Adrenal gland (tissue), 9 donors: ENCODE measurements at regions not wholly inside any gene's neighbourhood (a gene's known extent, or its start where the extent isn't known, plus 50 kb on each side); places are given as distances from the start of the nearest gene placed in this dataset.

Experiments
- DNase-seq, 7 donors: peaks; one replicate each; pipeline ENCODE4 v3.0.0-alpha.2; 2019 to 2020
- H3K27ac ChIP-seq, 5 donors: fragments of 200-600 bp; sonication (generic) in 4 of 5; 1 replicate in 3 of 5; 2 replicates in 2 of 5; pipeline versions ENCODE4 v1.5.1 to v1.8.0; 2016 to 2020; ENCODE audit warnings: mild to moderate bottlenecking in 1 of 5
- H3K27me3 ChIP-seq: fragments of 200-600 bp; 2 replicates; pipeline ENCODE4 v1.8.0; 2021
- H3K36me3 ChIP-seq, 2 donors: fragments of 200-600 bp; replicated peaks in 1 of 2; 1 replicate in 1 of 2; 2 replicates in 1 of 2; pipeline versions ENCODE4 v1.5.1 to v1.8.0; 2018 to 2022
- H3K4me1 ChIP-seq, 2 donors: fragments of 200-600 bp; replicated peaks in 1 of 2; 1 replicate in 1 of 2; 2 replicates in 1 of 2; pipeline versions ENCODE4 v1.5.1 to v1.8.0; 2018 to 2021
- H3K4me3 ChIP-seq, 4 donors: fragments of 200-600 bp; sonication (generic) in 3 of 4; one replicate each; pipeline ENCODE4 v1.5.1; 2016 to 2018
- H3K9me3 ChIP-seq, 3 donors: fragments of 200-600 bp; sonication (generic) in 1 of 3; replicated peaks in 1 of 3; 1 replicate in 2 of 3; 2 replicates in 1 of 3; pipeline versions ENCODE4 v1.5.1 to v1.8.0; 2016 to 2021
- POLR2A ChIP-seq, 2 donors: fragments of 450-650 bp; IDR thresholded peaks; one replicate each; pipeline ENCODE4 v1.6.1; 2017; ENCODE audit warnings: antibody characterized with exemption in 2 of 2, mild to moderate bottlenecking in 2 of 2, moderate library complexity in 1 of 2
- WGBS, 4 donors: extraction: QIAGEN DNeasy Blood & Tissue Kit in 2 of 4; methylation state at CpG; one replicate each; pipeline versions ENCODE4 v1.1.5 to v1.1.7; 2013 to 2017; 5-methylcytosine and 5-hydroxymethylcytosine counted together
- intact Hi-C, 2 donors: fragments of 100-400 bp; cut with DNase I; formaldehyde crosslinking; loops; one replicate each; pipeline versions ENCODE4 v1.14.1 to v1.15.0; 2022 to 2023
- TF ChIP-seq, protein P1 (sequence below), 6 experiments: fragments of 450-650 bp in 4 of 6; fragments of 200-600 bp in 2 of 6; sonication (generic) in 1 of 6; IDR thresholded peaks; 1 replicate in 5 of 6; 2 replicates in 1 of 6; pipeline versions ENCODE4 v1.5.1 to v1.8.0; 2016 to 2021; ENCODE audit warnings: antibody characterized with exemption in 6 of 6, mild to moderate bottlenecking in 2 of 6, moderate library complexity in 1 of 6
- donor health status: healthy with polysubstance abuse.
- donor health status: Bipolar disorder and iron deficiency.
- donor health status: DM: yes; HTN: yes; CAD: no.
- donor health status: DM: no; HTN: no; CAD: no.
- donor health status: DM: no; HTN: no; CAD: no.

DNA sequence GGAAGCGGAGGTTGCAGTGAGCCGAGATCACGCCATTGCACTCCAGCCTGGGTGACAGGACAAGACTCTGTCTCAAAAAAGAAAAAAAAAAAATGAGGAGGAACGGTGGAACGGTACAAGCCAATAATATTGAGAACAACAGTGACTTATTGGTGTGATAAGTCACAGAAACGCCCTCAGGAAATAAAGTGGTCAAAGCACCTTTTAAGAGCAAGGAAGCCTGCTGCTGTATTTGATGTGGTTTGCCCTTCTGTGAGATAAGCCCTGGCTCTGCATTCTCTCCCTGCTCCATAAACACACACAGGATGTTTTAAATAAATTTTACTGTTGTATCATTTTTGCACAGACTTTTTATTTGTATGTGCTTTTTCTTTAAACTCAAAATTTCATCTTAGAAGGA is 269.9 kb upstream of the MSX2 start:
- Histone ChIP-seq H3K9me3 (no peaks in the 10 kb centered on the region), H3K27me3 (no peaks in the 10 kb centered on the region), H3K4me1 (no peaks in the 10 kb centered on the region), H3K4me3 (no peak overlapping the region), H3K27ac (no peak overlapping the region), H3K36me3 (no peaks in the 10 kb centered on the region)
- TF ChIP-seq POLR2A (IDR thresholded peaks at IDR 0.05), result no peak
- TF ChIP-seq, protein P1, sequence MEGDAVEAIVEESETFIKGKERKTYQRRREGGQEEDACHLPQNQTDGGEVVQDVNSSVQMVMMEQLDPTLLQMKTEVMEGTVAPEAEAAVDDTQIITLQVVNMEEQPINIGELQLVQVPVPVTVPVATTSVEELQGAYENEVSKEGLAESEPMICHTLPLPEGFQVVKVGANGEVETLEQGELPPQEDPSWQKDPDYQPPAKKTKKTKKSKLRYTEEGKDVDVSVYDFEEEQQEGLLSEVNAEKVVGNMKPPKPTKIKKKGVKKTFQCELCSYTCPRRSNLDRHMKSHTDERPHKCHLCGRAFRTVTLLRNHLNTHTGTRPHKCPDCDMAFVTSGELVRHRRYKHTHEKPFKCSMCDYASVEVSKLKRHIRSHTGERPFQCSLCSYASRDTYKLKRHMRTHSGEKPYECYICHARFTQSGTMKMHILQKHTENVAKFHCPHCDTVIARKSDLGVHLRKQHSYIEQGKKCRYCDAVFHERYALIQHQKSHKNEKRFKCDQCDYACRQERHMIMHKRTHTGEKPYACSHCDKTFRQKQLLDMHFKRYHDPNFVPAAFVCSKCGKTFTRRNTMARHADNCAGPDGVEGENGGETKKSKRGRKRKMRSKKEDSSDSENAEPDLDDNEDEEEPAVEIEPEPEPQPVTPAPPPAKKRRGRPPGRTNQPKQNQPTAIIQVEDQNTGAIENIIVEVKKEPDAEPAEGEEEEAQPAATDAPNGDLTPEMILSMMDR (IDR thresholded peaks at IDR 0.05), result no peak
- no peak for DNase-seq
- intact Hi-C loops, result no loop called here
- 58 to 75% (median 67%) methylated on average over 6 of the region's 6 CpGs for WGBS, 4 donors

DNA sequence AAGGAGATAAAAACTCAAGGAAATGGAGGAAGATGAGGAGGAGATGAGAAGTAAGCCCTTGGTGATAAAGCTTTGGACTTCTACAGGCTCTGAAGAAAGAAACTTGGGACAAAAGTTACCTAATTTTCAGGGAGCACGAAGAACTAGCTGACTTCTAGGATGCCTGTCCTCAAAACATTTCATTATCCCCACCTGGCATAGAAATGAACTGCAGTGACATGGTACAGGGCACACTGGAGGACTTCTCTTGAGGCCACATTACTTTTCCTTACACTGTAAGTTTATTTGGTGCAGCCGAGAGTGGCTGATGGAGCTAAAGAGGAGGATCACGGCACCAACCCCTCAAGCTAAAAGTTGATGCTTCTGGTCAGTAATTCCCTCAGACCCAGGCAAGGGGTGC is 269.5 kb upstream of the MSX2 start:
- H3K4me3 ChIP-seq, result no peak overlapping the region
- TF ChIP-seq, protein P1 (IDR thresholded peaks at IDR 0.05), result no peak
- H3K27ac ChIP-seq, result no peak overlapping the region
- no peak for DNase-seq
- intact Hi-C loops, result no loop called here
- H3K9me3 ChIP-seq, result no peaks in the 10 kb centered on the region
- 70 to 83% (median 71%) methylated on average over 3 of the region's 3 CpGs for WGBS, 4 donors
- no peaks in the 10 kb centered on the region for H3K36me3 ChIP-seq
- H3K4me1 ChIP-seq, result no peaks in the 10 kb centered on the region
- H3K27me3 ChIP-seq, result no peaks in the 10 kb centered on the region

DNA sequence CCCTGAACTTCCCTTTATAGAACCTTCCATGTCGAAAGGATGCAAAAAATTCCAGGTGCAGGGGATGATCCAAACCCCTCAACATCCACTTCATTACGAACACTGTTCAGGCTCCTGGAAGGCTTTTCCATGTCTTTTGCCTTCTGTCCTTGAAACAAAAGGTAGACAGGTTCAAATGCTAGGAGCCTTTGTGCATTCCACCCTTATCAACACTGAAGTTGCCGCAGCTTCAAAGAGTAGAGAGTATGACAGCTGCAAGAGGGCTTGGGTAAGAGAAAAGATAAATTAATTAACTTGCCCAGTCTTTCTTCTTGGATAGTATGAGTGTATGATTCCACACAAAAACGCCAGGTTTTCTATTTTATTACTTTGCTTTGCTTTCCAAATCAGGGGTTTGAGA is 269.1 kb upstream of the MSX2 start:
- intact Hi-C loops, result no loop called here
- no peak overlapping the region for H3K4me3 ChIP-seq
- no peaks in the 10 kb centered on the region for H3K4me1 ChIP-seq
- TF ChIP-seq, protein P1 (IDR thresholded peaks at IDR 0.05), result no peak
- no peak for TF ChIP-seq POLR2A (IDR thresholded peaks at IDR 0.05)
- no peaks in the 10 kb centered on the region for H3K36me3 ChIP-seq
- H3K27ac ChIP-seq, result no peak overlapping the region
- no peak for DNase-seq
- WGBS, 4 donors, result 49 to 61% (median 52%) methylated on average over 4 of the region's 4 CpGs
- H3K9me3 ChIP-seq, result no peaks in the 10 kb centered on the region
- H3K27me3 ChIP-seq, result no peaks in the 10 kb centered on the region

DNA sequence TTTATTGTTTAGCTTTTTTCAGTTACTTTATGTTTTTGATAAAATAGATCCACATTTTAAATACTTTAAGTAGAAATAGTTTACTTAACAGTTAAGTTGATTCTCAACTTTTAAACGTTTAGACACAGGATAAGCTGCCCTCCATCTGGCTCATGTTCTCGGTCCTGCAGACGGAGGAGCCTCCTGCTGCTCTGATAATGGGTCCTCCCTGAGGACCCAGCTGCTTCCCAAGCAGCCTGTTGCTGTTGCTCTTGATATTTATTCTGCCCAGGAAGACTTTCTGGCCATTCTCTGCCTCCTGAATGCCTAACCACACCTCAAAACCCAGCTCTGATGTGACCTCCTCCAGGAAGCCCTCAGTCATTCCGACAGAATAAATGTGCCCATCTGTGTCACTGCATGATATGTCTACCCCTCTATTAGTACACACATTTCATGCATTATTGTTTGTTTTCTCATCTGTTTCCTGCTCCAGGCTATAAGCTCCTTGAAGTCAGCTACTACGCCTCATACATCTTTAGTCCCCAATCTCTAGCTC is 267.2 kb upstream of the MSX2 start:
- Histone ChIP-seq H3K4me1 (no peaks in the 10 kb centered on the region), H3K27ac (no peak overlapping the region), H3K36me3 (no peaks in the 10 kb centered on the region), H3K27me3 (no peaks in the 10 kb centered on the region), H3K4me3 (no peak overlapping the region), H3K9me3 (no peaks in the 10 kb centered on the region)
- no peak for TF ChIP-seq POLR2A (IDR thresholded peaks at IDR 0.05)
- TF ChIP-seq, protein P1 (IDR thresholded peaks at IDR 0.05), result no peak
- DNase-seq, result no peak
- WGBS, 4 donors, result 48 to 53% (median 51%) methylated on average over 5 of the region's 5 CpGs
- intact Hi-C loops, result no loop called here
